ENCODE measurements at regions not wholly inside any gene's neighbourhood (a gene's known extent, or its start where the extent isn't known, plus 50 kb on each side); places are given as distances from the start of the nearest gene placed in this dataset.

DNA sequence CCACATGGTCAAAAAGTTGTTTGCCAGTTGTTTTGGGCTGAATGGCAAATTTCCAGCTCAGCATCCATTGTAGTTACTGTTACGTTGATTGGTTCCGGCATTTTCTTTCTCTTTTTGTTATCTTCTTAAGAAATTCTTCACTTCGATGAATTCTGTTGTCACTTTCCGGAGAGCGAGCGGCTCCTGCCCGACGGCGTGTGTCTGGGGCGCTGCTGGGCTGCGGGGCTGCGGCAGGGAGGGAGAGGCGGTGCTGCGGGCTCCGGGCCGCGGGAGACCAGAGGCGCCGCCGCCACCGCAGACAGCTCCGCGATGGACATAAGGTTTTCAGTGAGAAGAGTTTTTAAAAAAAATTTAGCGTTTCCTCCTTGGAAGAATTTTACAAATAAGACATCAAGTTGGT is 117.4 kb downstream of the RRM1 start:
- no peak for TF ChIP-seq POLR2A (IDR thresholded peaks at IDR 0.05; ENCODE audit: low read length)
- no peak for TF ChIP-seq GATA1 (IDR thresholded peaks at IDR 0.05; ENCODE audit: low read depth, low read length)

All from erythroblast (primary cell).